ENCODE measurements at regions not wholly inside any gene's neighbourhood (a gene's known extent, or its start where the extent isn't known, plus 50 kb on each side); places are given as distances from the start of the nearest gene placed in this dataset.

DNA sequence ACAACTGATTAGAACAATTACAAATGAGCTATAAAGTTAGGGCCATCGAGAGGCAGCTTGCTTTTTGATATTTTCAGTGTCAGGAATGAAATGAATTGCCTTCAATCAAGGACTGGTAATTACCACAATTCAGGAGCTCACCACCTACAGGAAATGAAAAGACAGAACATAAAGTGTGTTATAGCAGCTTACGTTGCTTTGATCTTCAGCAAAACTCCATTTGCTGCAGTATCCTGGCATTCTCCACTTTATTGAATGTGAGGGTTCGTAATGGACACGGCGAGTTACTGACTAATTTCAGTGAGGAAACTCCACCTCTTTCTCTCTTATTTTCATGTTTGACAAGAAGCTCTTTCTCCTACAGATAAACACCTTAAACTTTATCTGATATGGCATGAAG is 440.0 kb upstream of the HSF2 start:
- TF ChIP-seq, protein P1, sequence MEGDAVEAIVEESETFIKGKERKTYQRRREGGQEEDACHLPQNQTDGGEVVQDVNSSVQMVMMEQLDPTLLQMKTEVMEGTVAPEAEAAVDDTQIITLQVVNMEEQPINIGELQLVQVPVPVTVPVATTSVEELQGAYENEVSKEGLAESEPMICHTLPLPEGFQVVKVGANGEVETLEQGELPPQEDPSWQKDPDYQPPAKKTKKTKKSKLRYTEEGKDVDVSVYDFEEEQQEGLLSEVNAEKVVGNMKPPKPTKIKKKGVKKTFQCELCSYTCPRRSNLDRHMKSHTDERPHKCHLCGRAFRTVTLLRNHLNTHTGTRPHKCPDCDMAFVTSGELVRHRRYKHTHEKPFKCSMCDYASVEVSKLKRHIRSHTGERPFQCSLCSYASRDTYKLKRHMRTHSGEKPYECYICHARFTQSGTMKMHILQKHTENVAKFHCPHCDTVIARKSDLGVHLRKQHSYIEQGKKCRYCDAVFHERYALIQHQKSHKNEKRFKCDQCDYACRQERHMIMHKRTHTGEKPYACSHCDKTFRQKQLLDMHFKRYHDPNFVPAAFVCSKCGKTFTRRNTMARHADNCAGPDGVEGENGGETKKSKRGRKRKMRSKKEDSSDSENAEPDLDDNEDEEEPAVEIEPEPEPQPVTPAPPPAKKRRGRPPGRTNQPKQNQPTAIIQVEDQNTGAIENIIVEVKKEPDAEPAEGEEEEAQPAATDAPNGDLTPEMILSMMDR (IDR thresholded peaks at IDR 0.05; ENCODE audit: low read depth, low read length, missing input control): no peak
- no peak for TF ChIP-seq NR2F2 (IDR thresholded peaks at IDR 0.05)

Measured in liver (tissue), 3 donors.